Type B pancreatic cell (in vitro differentiated cells): ENCODE measurements at regions not wholly inside any gene's neighbourhood (a gene's known extent, or its start where the extent isn't known, plus 50 kb on each side); places are given as distances from the start of the nearest gene placed in this dataset.

ENCODE experiments used
- DNase-seq: peaks from one replicate; pipeline ENCODE4 v3.0.0; 2021; ENCODE audit warnings: mixed read lengths; ENCODE audit not compliant: unreplicated experiment; ENCODE audit errors: extremely low spot score
- H3K27ac Mint-ChIP-seq: 2 replicates; pipeline ENCODE4 v1.8.0; 2021; ENCODE audit warnings: mild to moderate bottlenecking, mixed read lengths
- H3K27me3 Mint-ChIP-seq: 2 replicates; pipeline ENCODE4 v1.8.0; 2021; ENCODE audit warnings: mixed read lengths
- H3K36me3 Mint-ChIP-seq: 2 replicates; pipeline ENCODE4 v1.8.0; 2021; ENCODE audit warnings: mixed read lengths
- H3K4me1 Mint-ChIP-seq: one replicate; pipeline ENCODE4 v1.8.0; 2021; ENCODE audit warnings: mixed read lengths; ENCODE audit not compliant: unreplicated experiment
- H3K4me3 Mint-ChIP-seq: 2 replicates; pipeline ENCODE4 v1.8.0; 2021; ENCODE audit warnings: mild to moderate bottlenecking, mixed read lengths
- H3K9me3 Mint-ChIP-seq: 2 replicates; pipeline ENCODE4 v1.8.0; 2021; ENCODE audit warnings: mixed read lengths
- TF ChIP-seq, protein P1 (sequence below): fragments of 200-600 bp; sonication (generic); conservative IDR thresholded peaks from 2 replicates; pipeline ENCODE4 v1.5.0; 2021; ENCODE audit warnings: antibody characterized with exemption, mild to moderate bottlenecking

DNA sequence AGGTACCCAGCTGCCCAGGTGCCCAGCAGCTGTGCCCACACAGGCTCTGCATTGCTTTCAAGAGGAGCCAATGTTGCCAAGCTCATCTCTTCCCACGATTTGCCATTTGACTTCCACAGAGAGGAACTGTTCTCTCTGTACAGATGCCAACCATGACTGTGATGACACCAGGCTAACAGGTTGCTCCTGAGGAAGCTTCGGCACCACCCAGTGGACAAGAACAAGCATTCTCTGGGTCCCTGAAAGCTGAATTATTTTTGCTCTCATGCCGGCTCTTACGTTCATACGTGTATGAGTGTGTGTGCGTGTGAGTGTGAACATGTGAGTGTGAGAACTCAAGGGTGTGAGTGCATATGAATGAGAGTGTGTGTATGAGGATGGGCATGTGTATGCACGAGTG is 535.2 kb downstream of the LIG4 start:
- TF ChIP-seq, protein P1, sequence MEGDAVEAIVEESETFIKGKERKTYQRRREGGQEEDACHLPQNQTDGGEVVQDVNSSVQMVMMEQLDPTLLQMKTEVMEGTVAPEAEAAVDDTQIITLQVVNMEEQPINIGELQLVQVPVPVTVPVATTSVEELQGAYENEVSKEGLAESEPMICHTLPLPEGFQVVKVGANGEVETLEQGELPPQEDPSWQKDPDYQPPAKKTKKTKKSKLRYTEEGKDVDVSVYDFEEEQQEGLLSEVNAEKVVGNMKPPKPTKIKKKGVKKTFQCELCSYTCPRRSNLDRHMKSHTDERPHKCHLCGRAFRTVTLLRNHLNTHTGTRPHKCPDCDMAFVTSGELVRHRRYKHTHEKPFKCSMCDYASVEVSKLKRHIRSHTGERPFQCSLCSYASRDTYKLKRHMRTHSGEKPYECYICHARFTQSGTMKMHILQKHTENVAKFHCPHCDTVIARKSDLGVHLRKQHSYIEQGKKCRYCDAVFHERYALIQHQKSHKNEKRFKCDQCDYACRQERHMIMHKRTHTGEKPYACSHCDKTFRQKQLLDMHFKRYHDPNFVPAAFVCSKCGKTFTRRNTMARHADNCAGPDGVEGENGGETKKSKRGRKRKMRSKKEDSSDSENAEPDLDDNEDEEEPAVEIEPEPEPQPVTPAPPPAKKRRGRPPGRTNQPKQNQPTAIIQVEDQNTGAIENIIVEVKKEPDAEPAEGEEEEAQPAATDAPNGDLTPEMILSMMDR: no peak
- H3K36me3 Mint-ChIP-seq: no peaks in the 10 kb centered on the region
- H3K4me3 Mint-ChIP-seq: no peak overlapping the region
- DNase-seq: no peak
- no peak overlapping the region for H3K27ac Mint-ChIP-seq
- H3K9me3 Mint-ChIP-seq: no peaks in the 10 kb centered on the region
- no peaks in the 10 kb centered on the region for H3K4me1 Mint-ChIP-seq
- peaks cover 3% of the 10 kb centered on the region for H3K27me3 Mint-ChIP-seq

DNA sequence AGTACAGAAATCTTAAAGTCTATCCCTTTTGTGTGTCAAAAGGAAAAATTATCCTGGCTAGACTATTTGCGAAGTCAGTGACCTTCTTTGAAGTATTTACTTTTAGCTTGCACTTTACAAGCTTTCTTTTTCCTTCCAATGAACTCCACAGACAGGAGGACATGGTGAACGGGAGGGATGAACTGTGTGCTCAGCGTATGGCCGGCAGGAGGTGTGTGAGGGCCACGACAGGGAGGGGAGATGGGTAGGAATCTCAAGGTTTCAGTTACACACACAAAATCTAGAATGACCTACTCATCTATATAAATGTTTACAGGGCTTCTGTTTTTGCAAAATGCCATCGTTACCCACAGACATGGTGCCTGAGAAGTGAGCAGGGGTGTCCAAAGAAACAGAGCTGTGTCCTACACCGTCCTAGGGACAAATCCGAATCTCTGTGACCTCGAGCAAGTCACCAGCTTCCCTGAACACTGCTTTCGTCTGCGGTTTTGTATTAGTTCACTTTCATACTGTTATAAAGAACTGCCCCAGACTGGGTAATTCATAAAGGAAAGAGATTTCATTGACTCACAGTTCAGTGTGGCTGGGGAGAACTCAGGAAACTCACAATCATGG is 537.2 kb downstream of the LIG4 start:
- DNase-seq: no peak
- Mint-ChIP-seq H3K9me3 (no peaks in the 10 kb centered on the region), H3K4me3 (no peak overlapping the region), H3K27ac (no peak overlapping the region), H3K27me3 (no peaks in the 10 kb centered on the region), H3K36me3 (no peaks in the 10 kb centered on the region), H3K4me1 (no peaks in the 10 kb centered on the region)
- TF ChIP-seq, protein P1: peak; percentile 27

DNA sequence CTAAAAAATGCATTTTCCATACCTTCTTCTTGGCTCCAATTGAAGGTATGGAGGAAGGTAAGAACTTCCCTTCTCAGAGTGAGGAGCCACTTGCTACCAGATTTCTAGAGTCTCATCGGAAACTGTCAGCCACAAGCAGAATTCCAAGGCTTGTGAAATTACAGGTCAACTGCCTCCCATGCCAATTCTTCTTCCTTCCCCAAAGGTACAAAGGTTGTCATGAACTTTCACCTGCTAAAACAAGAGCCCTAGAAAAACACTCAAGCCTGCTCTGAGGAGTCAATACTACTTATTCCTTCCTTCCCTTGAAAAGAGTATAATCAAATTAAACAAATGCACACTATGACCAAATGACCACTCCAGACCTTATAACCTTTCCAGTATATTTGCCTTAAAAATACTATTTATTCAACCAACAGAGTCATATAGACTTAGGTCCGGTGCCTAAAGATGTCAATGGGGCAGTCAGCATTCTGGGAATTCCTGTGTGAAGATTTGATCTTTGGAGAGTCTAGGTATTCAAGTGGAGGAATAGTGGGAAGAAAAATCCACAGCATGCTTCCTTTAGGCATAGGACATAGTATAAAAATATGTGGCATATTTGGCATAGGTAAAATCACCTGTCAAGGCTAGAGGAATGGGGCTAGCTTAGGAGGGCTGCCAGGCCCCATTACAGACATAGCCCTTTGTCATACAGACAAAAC is 539.3 kb downstream of the LIG4 start:
- Mint-ChIP-seq H3K27ac (no peak overlapping the region), H3K9me3 (no peaks in the 10 kb centered on the region), H3K36me3 (no peaks in the 10 kb centered on the region), H3K27me3 (peaks cover 3% of the 10 kb centered on the region), H3K4me3 (no peak overlapping the region), H3K4me1 (no peaks in the 10 kb centered on the region)
- no peak for DNase-seq
- TF ChIP-seq, protein P1: no peak

DNA sequence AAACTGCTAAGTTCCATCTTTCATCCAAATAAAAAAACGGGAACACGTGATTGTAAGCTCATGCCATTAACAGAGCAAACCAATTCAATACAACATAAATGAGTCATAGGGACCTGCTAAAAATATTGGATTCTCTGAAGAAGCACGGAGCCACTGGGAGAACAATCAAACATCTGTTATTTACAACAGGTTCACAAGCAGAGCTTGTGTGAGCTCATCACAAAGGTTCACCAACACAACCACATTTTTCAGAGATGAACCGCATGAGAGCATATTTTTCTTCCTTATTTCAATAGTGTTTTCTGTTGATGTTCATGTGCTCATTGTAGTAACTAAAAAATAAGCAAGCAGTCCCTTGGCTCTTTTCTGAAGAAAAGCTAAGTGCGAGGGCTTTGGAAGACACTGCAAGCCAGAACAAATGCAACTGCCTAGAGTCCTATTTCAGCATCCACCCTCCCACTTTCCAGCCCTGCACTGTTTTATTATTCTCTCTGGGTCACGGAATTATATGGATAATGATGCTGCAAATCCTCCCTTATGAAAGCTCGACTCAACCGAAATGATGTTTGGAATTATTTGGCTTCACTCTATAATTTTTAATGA is 545.8 kb downstream of the LIG4 start:
- H3K9me3 Mint-ChIP-seq: no peaks in the 10 kb centered on the region
- no peaks in the 10 kb centered on the region for H3K4me1 Mint-ChIP-seq
- no peaks in the 10 kb centered on the region for H3K36me3 Mint-ChIP-seq
- no peak overlapping the region for H3K4me3 Mint-ChIP-seq
- DNase-seq: no peak
- TF ChIP-seq, protein P1: no peak
- H3K27ac Mint-ChIP-seq: no peak overlapping the region
- H3K27me3 Mint-ChIP-seq: peaks cover 3% of the 10 kb centered on the region

DNA sequence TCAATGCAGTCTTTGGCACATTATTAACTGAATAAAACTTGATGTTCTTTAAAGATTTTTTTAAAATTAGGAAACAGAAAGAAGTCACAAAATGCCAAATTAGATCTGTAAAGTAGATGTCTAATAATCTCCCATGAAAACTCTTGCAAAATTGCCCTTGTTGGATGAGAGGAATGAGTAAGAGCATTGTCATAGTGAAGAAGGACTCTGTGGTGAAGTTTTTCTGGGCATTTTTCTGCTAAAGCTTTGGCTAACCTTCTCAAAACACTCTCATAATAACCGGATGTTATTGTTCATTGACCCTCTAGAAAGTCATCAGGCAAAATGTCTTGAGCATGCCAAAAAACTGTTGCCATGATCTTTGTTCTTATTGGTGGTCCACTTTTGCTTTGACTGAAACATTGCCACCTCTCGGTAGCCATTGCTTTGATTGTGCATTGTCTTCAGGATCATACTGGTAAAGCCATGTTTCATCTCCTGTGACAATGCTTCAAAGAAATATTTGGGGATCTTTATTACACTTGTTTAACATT is 549.3 kb downstream of the LIG4 start:
- Mint-ChIP-seq H3K9me3 (no peaks in the 10 kb centered on the region), H3K27ac (no peak overlapping the region), H3K4me3 (no peak overlapping the region), H3K36me3 (no peaks in the 10 kb centered on the region), H3K4me1 (no peaks in the 10 kb centered on the region), H3K27me3 (no peaks in the 10 kb centered on the region)
- TF ChIP-seq, protein P1: no peak
- no peak for DNase-seq
